ENCODE measurements at regions not wholly inside any gene's neighbourhood (a gene's known extent, or its start where the extent isn't known, plus 50 kb on each side); places are given as distances from the start of the nearest gene placed in this dataset.

GRCh38 chr5:56658972-56659371 is 156.4 kb upstream of the MAP3K1 start:
- TF ChIP-seq YY1 (IDR thresholded peaks at IDR 0.05; ENCODE audit: insufficient read depth, insufficient read length) (no peak), SUZ12 (IDR thresholded peaks at IDR 0.05; ENCODE audit: extremely low read depth, insufficient read depth, insufficient read length) (no peak), ZNF274 (IDR thresholded peaks at IDR 0.05; ENCODE audit: low read depth, low read length) (no peak)
- Histone ChIP-seq H3K4me3 (ENCODE audit: insufficient read length, low read depth) (no peak overlapping the region), H3K27me3 (ENCODE audit: insufficient read depth, insufficient read length) (no peaks in the 10 kb centered on the region), H3K9ac (ENCODE audit: insufficient read length, low read depth) (no peak overlapping the region), H3K9me3 (ENCODE audit: insufficient read depth, low read length) (0 out of 2 replicates have a peak, but pooled peaks cover 3% of the 10 kb centered on the region), H3K36me3 (ENCODE audit: insufficient read depth, insufficient read length, low read length) (no peaks in the 10 kb centered on the region), H3K4me1 (ENCODE audit: insufficient read depth, insufficient read length) (no peaks in the 10 kb centered on the region)
- DNase-seq (ENCODE audit: low read depth, low spot score), result no peak

- no peaks in the 10 kb centered on the region for H3K4me1 ChIP-seq (ENCODE audit: insufficient read depth, insufficient read length)
- no peak overlapping the region for H3K4me3 ChIP-seq (ENCODE audit: insufficient read length, low read depth)
These were observed 158.3 kb upstream of the MAP3K1 start for GRCh38 chr5:56656846-56657726.

GRCh38 chr5:56651893-56652292 is 163.5 kb upstream of the MAP3K1 start:
- no peak overlapping the region for H3K9ac ChIP-seq (ENCODE audit: insufficient read length, low read depth)
- no peak for TF ChIP-seq YY1 (IDR thresholded peaks at IDR 0.05; ENCODE audit: insufficient read depth, insufficient read length)
- no peak for TF ChIP-seq ZNF274 (IDR thresholded peaks at IDR 0.05; ENCODE audit: low read depth, low read length)
- no peak for TF ChIP-seq SUZ12 (IDR thresholded peaks at IDR 0.05; ENCODE audit: extremely low read depth, insufficient read depth, insufficient read length)
- no peak overlapping the region for H3K4me3 ChIP-seq (ENCODE audit: insufficient read length, low read depth)
- no peak for DNase-seq (ENCODE audit: low read depth, low spot score)
- H3K4me1 ChIP-seq (ENCODE audit: insufficient read depth, insufficient read length), result peaks cover 6% of the 10 kb centered on the region
- H3K9me3 ChIP-seq (ENCODE audit: insufficient read depth, low read length), result no peaks in the 10 kb centered on the region
- H3K27me3 ChIP-seq (ENCODE audit: insufficient read depth, insufficient read length), result no peaks in the 10 kb centered on the region
- no peaks in the 10 kb centered on the region for H3K36me3 ChIP-seq (ENCODE audit: insufficient read depth, insufficient read length, low read length)

More at GRCh38 chr5:56656846-56657726, 158.3 kb upstream of the MAP3K1 start:
- no peaks in the 10 kb centered on the region for H3K27me3 ChIP-seq (ENCODE audit: insufficient read depth, insufficient read length)
- no peak for TF ChIP-seq SUZ12 (IDR thresholded peaks at IDR 0.05; ENCODE audit: extremely low read depth, insufficient read depth, insufficient read length)
- TF ChIP-seq YY1 (IDR thresholded peaks at IDR 0.05; ENCODE audit: insufficient read depth, insufficient read length), result no peak
- TF ChIP-seq ZNF274 (IDR thresholded peaks at IDR 0.05; ENCODE audit: low read depth, low read length), result no peak
- no peak overlapping the region for H3K9ac ChIP-seq (ENCODE audit: insufficient read length, low read depth)
- H3K9me3 ChIP-seq (ENCODE audit: insufficient read depth, low read length), result 0 out of 2 replicates have a peak, but pooled peaks cover 3% of the 10 kb centered on the region
- no peaks in the 10 kb centered on the region for H3K36me3 ChIP-seq (ENCODE audit: insufficient read depth, insufficient read length, low read length)
- DNase-seq (ENCODE audit: low read depth, low spot score), result no peak

- DNase-seq (ENCODE audit: low read depth, low spot score), result no peak
These were observed 165.0 kb upstream of the MAP3K1 start for GRCh38 chr5:56650386-56650785.

GRCh38 chr5:56649569-56649968 is 165.8 kb upstream of the MAP3K1 start:
- no peak for TF ChIP-seq SUZ12 (IDR thresholded peaks at IDR 0.05; ENCODE audit: extremely low read depth, insufficient read depth, insufficient read length)
- no peak for TF ChIP-seq ZNF274 (IDR thresholded peaks at IDR 0.05; ENCODE audit: low read depth, low read length)
- no peak for TF ChIP-seq YY1 (IDR thresholded peaks at IDR 0.05; ENCODE audit: insufficient read depth, insufficient read length)
- no peaks in the 10 kb centered on the region for H3K27me3 ChIP-seq (ENCODE audit: insufficient read depth, insufficient read length)
- no peaks in the 10 kb centered on the region for H3K9me3 ChIP-seq (ENCODE audit: insufficient read depth, low read length)
- no peak for DNase-seq (ENCODE audit: low read depth, low spot score)
- no peaks in the 10 kb centered on the region for H3K36me3 ChIP-seq (ENCODE audit: insufficient read depth, insufficient read length, low read length)
- no peak overlapping the region for H3K4me3 ChIP-seq (ENCODE audit: insufficient read length, low read depth)
- no peak overlapping the region for H3K9ac ChIP-seq (ENCODE audit: insufficient read length, low read depth)
- peaks cover 8% of the 10 kb centered on the region for H3K4me1 ChIP-seq (ENCODE audit: insufficient read depth, insufficient read length)

More at GRCh38 chr5:56650386-56650785, 165.0 kb upstream of the MAP3K1 start:
- H3K27me3 ChIP-seq (ENCODE audit: insufficient read depth, insufficient read length), result no peaks in the 10 kb centered on the region
- peaks cover 8% of the 10 kb centered on the region for H3K4me1 ChIP-seq (ENCODE audit: insufficient read depth, insufficient read length)
- no peaks in the 10 kb centered on the region for H3K36me3 ChIP-seq (ENCODE audit: insufficient read depth, insufficient read length, low read length)
- TF ChIP-seq SUZ12 (IDR thresholded peaks at IDR 0.05; ENCODE audit: extremely low read depth, insufficient read depth, insufficient read length), result no peak
- TF ChIP-seq ZNF274 (IDR thresholded peaks at IDR 0.05; ENCODE audit: low read depth, low read length), result no peak
- TF ChIP-seq YY1 (IDR thresholded peaks at IDR 0.05; ENCODE audit: insufficient read depth, insufficient read length), result no peak
- no peak overlapping the region for H3K9ac ChIP-seq (ENCODE audit: insufficient read length, low read depth)
- no peaks in the 10 kb centered on the region for H3K9me3 ChIP-seq (ENCODE audit: insufficient read depth, low read length)
- H3K4me3 ChIP-seq (ENCODE audit: insufficient read length, low read depth), result no peak overlapping the region

GRCh38 chr5:56648460-56649034 is 166.8 kb upstream of the MAP3K1 start:
- Histone ChIP-seq H3K9ac (ENCODE audit: insufficient read length, low read depth) (no peak overlapping the region), H3K36me3 (ENCODE audit: insufficient read depth, insufficient read length, low read length) (no peaks in the 10 kb centered on the region), H3K9me3 (ENCODE audit: insufficient read depth, low read length) (no peaks in the 10 kb centered on the region), H3K4me1 (ENCODE audit: insufficient read depth, insufficient read length) (peaks cover 8% of the 10 kb centered on the region), H3K27me3 (ENCODE audit: insufficient read depth, insufficient read length) (no peaks in the 10 kb centered on the region), H3K4me3 (ENCODE audit: insufficient read length, low read depth) (no peak overlapping the region)
- TF ChIP-seq ZNF274 (IDR thresholded peaks at IDR 0.05; ENCODE audit: low read depth, low read length) (no peak), YY1 (IDR thresholded peaks at IDR 0.05; ENCODE audit: insufficient read depth, insufficient read length) (no peak), SUZ12 (IDR thresholded peaks at IDR 0.05; ENCODE audit: extremely low read depth, insufficient read depth, insufficient read length) (no peak)
- DNase-seq (ENCODE audit: low read depth, low spot score), result no peak

Measured in NT2/D1 (cell line).